ENCODE measurements at regions not wholly inside any gene's neighbourhood (a gene's known extent, or its start where the extent isn't known, plus 50 kb on each side); places are given as distances from the start of the nearest gene placed in this dataset.

DNA sequence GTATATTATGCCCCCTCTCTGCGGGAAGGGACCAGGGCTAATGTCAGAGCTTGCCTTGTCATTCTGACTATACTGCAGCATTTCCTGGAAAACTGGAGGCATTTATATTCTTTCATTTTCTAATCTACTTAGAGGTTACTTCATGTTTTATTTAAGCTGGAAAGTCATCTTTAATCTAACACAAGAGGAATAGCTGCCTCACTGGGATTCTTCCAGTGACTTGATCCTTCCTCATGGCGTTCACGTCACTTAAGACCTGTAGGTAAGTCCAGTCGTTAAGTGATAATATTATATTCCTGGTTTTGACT lies 727.6 kb upstream of the DDX18 start:
- no TSS peak for BruUV-seq (replicated peaks)
- intact Hi-C loops (cut with micrococcal nuclease) (no loop called here), dilution Hi-C loops (cut with MboI; ENCODE audit: extremely low pct_ligation_motif_present, low sequenced_read_pairs) (no loop called here)
- Histone ChIP-seq H3K79me2 (ENCODE audit: control insufficient read depth, insufficient read depth, low read length) (no peaks in the 10 kb centered on the region), H3K27ac (ENCODE audit: insufficient read depth, low read depth, low read length) (no peak overlapping the region), H3K4me3 (replicated peaks in 1 of 3; ENCODE audit: insufficient read depth in 1 of 3, low read depth in 1 of 3, low read length in 3 of 3) (no peak overlapping the region), H3K27me3 (ENCODE audit: control insufficient read depth in 2 of 2, insufficient read depth in 2 of 2, low read length in 2 of 2) (no peaks in the 10 kb centered on the region), H3K9me1 (replicated peaks; ENCODE audit: control insufficient read depth, extremely low read depth, insufficient read depth, low read length) (no peaks in the 10 kb centered on the region), H3K36me3 (ENCODE audit: control insufficient read depth in 2 of 2, extremely low read depth in 1 of 2, insufficient read depth in 2 of 2, low read length in 2 of 2) (no peaks in the 10 kb centered on the region), H2AFZ (ENCODE audit: low read depth, low read length) (no peak overlapping the region), H3K4me2 (ENCODE audit: insufficient read depth, low read length) (no peak overlapping the region), H4K20me1 (replicated peaks; ENCODE audit: control insufficient read depth, extremely low read depth, insufficient read depth, low read length) (no peaks in the 10 kb centered on the region), H3K9me3 (replicated peaks; ENCODE audit: control insufficient read depth, insufficient read depth, low read length) (no peaks in the 10 kb centered on the region), H3K9ac (replicated peaks; ENCODE audit: extremely low read depth, insufficient read depth, low read length) (no peak overlapping the region), H3K4me1 (ENCODE audit: control insufficient read depth, extremely low read depth, insufficient read depth, low read length) (no peaks in the 10 kb centered on the region)
- ChIA-PET CTCF (no interaction called here), POLR2A (no interaction called here)
- DNase-seq (ENCODE audit: low read depth, low spot score): no peak
- no peak for TF ChIP-seq POLR2A (IDR thresholded peaks at IDR 0.05; ENCODE audit: low read depth, low read length)
- no peak for TF ChIP-seq POLR2AphosphoS5 (IDR thresholded peaks at IDR 0.05; ENCODE audit: insufficient read depth, low read depth, low read length)
- TF ChIP-seq JUN (IDR thresholded peaks at IDR 0.05; ENCODE audit: borderline replicate concordance, insufficient read depth, insufficient read length, low read depth): no peak
- no peak for TF ChIP-seq GATA2 (IDR thresholded peaks at IDR 0.05; ENCODE audit: insufficient read depth, insufficient read length, low read depth, low read length)
- no peak for TF ChIP-seq MYC (IDR thresholded peaks at IDR 0.05; ENCODE audit: low read depth, low read length)
- no peak for TF ChIP-seq FOS (IDR thresholded peaks at IDR 0.05; ENCODE audit: borderline replicate concordance, insufficient read depth, low read length)
- TF ChIP-seq EZH2 (IDR thresholded peaks at IDR 0.05; ENCODE audit: borderline replicate concordance, low read depth, low read length, severe bottlenecking): no peak
- TF ChIP-seq, protein P1, sequence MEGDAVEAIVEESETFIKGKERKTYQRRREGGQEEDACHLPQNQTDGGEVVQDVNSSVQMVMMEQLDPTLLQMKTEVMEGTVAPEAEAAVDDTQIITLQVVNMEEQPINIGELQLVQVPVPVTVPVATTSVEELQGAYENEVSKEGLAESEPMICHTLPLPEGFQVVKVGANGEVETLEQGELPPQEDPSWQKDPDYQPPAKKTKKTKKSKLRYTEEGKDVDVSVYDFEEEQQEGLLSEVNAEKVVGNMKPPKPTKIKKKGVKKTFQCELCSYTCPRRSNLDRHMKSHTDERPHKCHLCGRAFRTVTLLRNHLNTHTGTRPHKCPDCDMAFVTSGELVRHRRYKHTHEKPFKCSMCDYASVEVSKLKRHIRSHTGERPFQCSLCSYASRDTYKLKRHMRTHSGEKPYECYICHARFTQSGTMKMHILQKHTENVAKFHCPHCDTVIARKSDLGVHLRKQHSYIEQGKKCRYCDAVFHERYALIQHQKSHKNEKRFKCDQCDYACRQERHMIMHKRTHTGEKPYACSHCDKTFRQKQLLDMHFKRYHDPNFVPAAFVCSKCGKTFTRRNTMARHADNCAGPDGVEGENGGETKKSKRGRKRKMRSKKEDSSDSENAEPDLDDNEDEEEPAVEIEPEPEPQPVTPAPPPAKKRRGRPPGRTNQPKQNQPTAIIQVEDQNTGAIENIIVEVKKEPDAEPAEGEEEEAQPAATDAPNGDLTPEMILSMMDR (IDR thresholded peaks at IDR 0.05; ENCODE audit: extremely low read depth in 1 of 2, insufficient read depth in 1 of 2, low read depth in 1 of 2, low read length in 2 of 2): no peak
- TF ChIP-seq, protein P2, sequence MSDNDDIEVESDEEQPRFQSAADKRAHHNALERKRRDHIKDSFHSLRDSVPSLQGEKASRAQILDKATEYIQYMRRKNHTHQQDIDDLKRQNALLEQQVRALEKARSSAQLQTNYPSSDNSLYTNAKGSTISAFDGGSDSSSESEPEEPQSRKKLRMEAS (IDR thresholded peaks at IDR 0.05; ENCODE audit: insufficient read depth, insufficient read length): no peak
- no peak for FAIRE-seq
